Panc1 (cell line): ENCODE measurements at regions not wholly inside any gene's neighbourhood (a gene's known extent, or its start where the extent isn't known, plus 50 kb on each side); places are given as distances from the start of the nearest gene placed in this dataset.
"Not testable (repeated sequence)": the region's sequence is repeated elsewhere in the genome, so short reads cannot be mapped to it uniquely, and the experiment has no call there.

ENCODE experiments used
- ATAC-seq: fragments of 200-7000 bp; cut with Tn5 transposase; 2 replicates; pipeline ENCODE4 v1.9.1; 2020; ENCODE audit warnings: mild to moderate bottlenecking, moderate library complexity
- BruUV-seq: library from RNA; stranded (reverse); fragments of 400-500 nt; replicated peaks from 2 replicates; lab custom pipeline; 2021; lab: Mats Ljungman, UMichigan
- CTCF ChIA-PET: fragments of 300-600 bp; sonication (Branson Sonifier 250); formaldehyde crosslinking; loops from one replicate; lab custom pipeline; 2022; ENCODE audit warnings: antibody characterized with exemption; lab: Charles Lee
- POLR2A ChIA-PET: fragments of 300-600 bp; sonication (Branson Sonifier 250); formaldehyde crosslinking; loops from one replicate; lab custom pipeline; 2022; ENCODE audit warnings: antibody characterized with exemption; lab: Charles Lee
- DNase-seq: peaks from one replicate; pipeline ENCODE4 v3.0.0-alpha.2; 2010; ENCODE audit warnings: low read depth, low spot score
- H3K27ac ChIP-seq: 2 replicates; pipeline ENCODE4 v1.5.1; 2011; ENCODE audit warnings: mild to moderate bottlenecking, low read length, inconsistent platforms
- H3K27me3 ChIP-seq: fragments of 200-500 bp; sonication (Bioruptor generic); 2 replicates; pipeline ENCODE4 v1.6.0; 2014; ENCODE audit warnings: low read length, inconsistent platforms; ENCODE audit not compliant: control insufficient read depth, insufficient read depth
- H3K36me3 ChIP-seq: fragments of 200-500 bp; sonication (Bioruptor generic); 2 replicates; pipeline ENCODE4 v1.5.1; 2014; ENCODE audit warnings: inconsistent platforms, mild to moderate bottlenecking, low read length, moderate library complexity; ENCODE audit not compliant: control insufficient read depth, insufficient read depth
- H3K4me1 ChIP-seq: 2 replicates; pipeline ENCODE4 v1.5.1; 2011; ENCODE audit warnings: inconsistent platforms, mild to moderate bottlenecking, low read length, moderate library complexity; ENCODE audit not compliant: control insufficient read depth, insufficient read depth
- H3K4me3 ChIP-seq, 2 experiments: 2 replicates each; pipeline ENCODE4 v1.5.1; 2011 to 2012; ENCODE audit warnings: low read depth in 2 of 2, low read length in 2 of 2, mild to moderate bottlenecking in 2 of 2, inconsistent platforms in 1 of 2, moderate library complexity in 1 of 2
- H3K9me3 ChIP-seq: fragments of 200-500 bp; sonication (Bioruptor generic); 2 replicates; pipeline ENCODE4 v1.5.1; 2014; ENCODE audit warnings: low read depth, mild to moderate bottlenecking, inconsistent platforms, low read length, moderate library complexity; ENCODE audit not compliant: control insufficient read depth, insufficient read depth
- in situ Hi-C: cut with HindIII; loops from 2 replicates; pipeline ENCODE4 v1.10.0; 2016; ENCODE audit warnings: low sequenced_read_pairs, low pct_unique_long_range_greater_than_20kb
- intact Hi-C: fragments of 100-400 bp; cut with micrococcal nuclease; formaldehyde crosslinking; loops from one replicate; pipeline ENCODE4 v1.10.0; 2022; ENCODE audit not compliant: unreplicated experiment

- BruUV-seq, CTCF ChIA-PET, POLR2A ChIA-PET, H3K4me3 ChIP-seq, H3K27me3 ChIP-seq, H3K9me3 ChIP-seq, intact Hi-C loops, H3K36me3 ChIP-seq, DNase-seq, ATAC-seq, H3K27ac ChIP-seq, H3K4me1 ChIP-seq, in situ Hi-C loops: not testable (repeated sequence)
These were observed 5399.5 kb upstream of the TPTE start for GRCh38 chr21:5121849-5122248.

GRCh38 chr21:5123655-5124054, 5397.7 kb upstream of the TPTE start:
- DNase-seq, POLR2A ChIA-PET, intact Hi-C loops, in situ Hi-C loops, H3K27me3 ChIP-seq, CTCF ChIA-PET, BruUV-seq, H3K36me3 ChIP-seq, H3K4me1 ChIP-seq, H3K27ac ChIP-seq, H3K9me3 ChIP-seq, H3K4me3 ChIP-seq: not testable (repeated sequence)
- peak; percentile 64 for ATAC-seq

GRCh38 chr21:5128261-5128660, 5393.1 kb upstream of the TPTE start:
- BruUV-seq, H3K27ac ChIP-seq, H3K9me3 ChIP-seq, CTCF ChIA-PET, H3K27me3 ChIP-seq, POLR2A ChIA-PET, in situ Hi-C loops, H3K36me3 ChIP-seq, H3K4me1 ChIP-seq, intact Hi-C loops: not testable (repeated sequence)
- H3K4me3 ChIP-seq = peak overlapping the region; percentile 10 to 32; a peak in 3 of 4 replicates
- ATAC-seq = peak; percentile 93
- peak; percentile 56 for DNase-seq

DNA sequence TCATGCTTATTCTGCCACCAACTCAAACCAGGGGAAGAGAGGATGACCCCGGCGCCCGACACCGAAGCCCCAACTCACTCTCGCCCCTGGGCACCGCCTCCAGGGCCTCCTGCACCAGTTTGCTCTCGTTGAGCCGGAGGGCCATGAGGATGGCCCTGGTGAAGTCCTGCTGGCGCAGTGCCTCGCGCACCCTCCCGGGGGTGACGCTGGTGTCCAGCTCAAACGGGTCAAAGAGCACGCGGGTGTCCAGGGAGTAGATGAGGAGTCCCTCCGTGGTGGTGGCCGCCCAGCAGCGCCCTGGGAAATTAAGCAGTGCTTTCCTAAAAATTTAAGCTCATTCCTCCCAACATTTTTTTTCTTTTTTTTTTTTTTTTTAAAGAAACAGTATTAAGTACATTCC, 5387.6 kb upstream of the TPTE start:
- in situ Hi-C loops, H3K27ac ChIP-seq, CTCF ChIA-PET, H3K36me3 ChIP-seq, H3K27me3 ChIP-seq, BruUV-seq, H3K4me1 ChIP-seq, ATAC-seq, H3K4me3 ChIP-seq, POLR2A ChIA-PET, DNase-seq, intact Hi-C loops, H3K9me3 ChIP-seq: not testable (repeated sequence)

GRCh38 chr21:5136406-5136805, 5385.0 kb upstream of the TPTE start:
- in situ Hi-C loops = not testable (repeated sequence)

DNA sequence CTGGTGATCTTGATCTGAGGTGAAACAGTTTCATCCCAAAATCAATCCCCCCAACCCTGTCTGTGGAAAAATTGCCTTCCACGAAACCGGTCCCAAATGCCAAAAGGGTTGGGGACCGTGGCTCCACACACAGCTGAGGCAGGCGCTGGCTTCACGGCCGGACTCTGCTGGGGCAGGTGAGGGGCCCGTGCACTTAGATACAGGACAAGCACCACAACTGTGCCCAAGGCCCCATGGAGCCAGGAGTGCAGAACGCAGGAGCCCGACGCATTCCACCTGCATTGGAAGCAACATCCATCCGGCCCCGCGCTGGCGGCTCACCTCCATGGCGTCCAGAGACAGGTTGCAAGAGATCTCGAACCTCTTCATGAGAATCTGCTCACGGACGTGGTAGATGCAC, 5384.4 kb upstream of the TPTE start:
- H3K9me3 ChIP-seq, in situ Hi-C loops, CTCF ChIA-PET, H3K36me3 ChIP-seq, POLR2A ChIA-PET, H3K4me1 ChIP-seq, H3K27me3 ChIP-seq, DNase-seq, H3K4me3 ChIP-seq, ATAC-seq, intact Hi-C loops, H3K27ac ChIP-seq, BruUV-seq: not testable (repeated sequence)

More at GRCh38 chr21:5136406-5136805, 5385.0 kb upstream of the TPTE start:
- H3K27ac ChIP-seq, ATAC-seq, H3K4me3 ChIP-seq, DNase-seq, POLR2A ChIA-PET, H3K4me1 ChIP-seq, CTCF ChIA-PET, H3K27me3 ChIP-seq, BruUV-seq, intact Hi-C loops, H3K36me3 ChIP-seq, H3K9me3 ChIP-seq: not testable (repeated sequence)

- in situ Hi-C loops, intact Hi-C loops, H3K27ac ChIP-seq, H3K4me1 ChIP-seq, DNase-seq, H3K36me3 ChIP-seq, BruUV-seq, H3K27me3 ChIP-seq, H3K4me3 ChIP-seq, CTCF ChIA-PET, POLR2A ChIA-PET, ATAC-seq, H3K9me3 ChIP-seq: not testable (repeated sequence)
These were observed 5382.7 kb upstream of the TPTE start for GRCh38 chr21:5138687-5139086.

DNA sequence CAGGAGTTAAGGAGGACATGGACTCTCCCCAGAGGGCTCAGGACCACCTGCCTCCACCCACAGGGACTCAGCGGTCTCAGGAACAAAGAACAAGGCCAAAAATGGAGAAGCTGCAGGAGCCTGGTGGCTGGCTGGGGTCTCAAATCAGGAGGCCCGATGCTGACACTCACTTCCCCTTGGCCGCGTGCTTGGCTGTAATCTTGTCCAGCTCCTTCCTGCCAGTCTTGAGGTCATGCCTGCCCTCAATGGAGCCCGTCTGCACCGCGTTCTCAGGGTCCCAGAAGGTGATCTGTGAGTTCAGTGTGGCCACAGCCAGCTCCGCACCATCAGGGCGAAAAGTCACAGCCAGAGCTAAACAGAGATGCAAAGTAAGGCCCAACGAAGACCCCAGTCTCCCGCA, 5381.9 kb upstream of the TPTE start:
- intact Hi-C loops, in situ Hi-C loops, DNase-seq, H3K4me1 ChIP-seq, H3K4me3 ChIP-seq, H3K27me3 ChIP-seq, BruUV-seq, H3K36me3 ChIP-seq, ATAC-seq, CTCF ChIA-PET, H3K9me3 ChIP-seq, H3K27ac ChIP-seq, POLR2A ChIA-PET: not testable (repeated sequence)
